ENCODE measurements at regions not wholly inside any gene's neighbourhood (a gene's known extent, or its start where the extent isn't known, plus 50 kb on each side); places are given as distances from the start of the nearest gene placed in this dataset.

- no peak for TF ChIP-seq SIX5 (IDR thresholded peaks at IDR 0.05; ENCODE audit: low read depth, low read length)
Measured at GRCh38 chr4:16334601-16335000, 108.3 kb upstream of the TAPT1 start (continued).

GRCh38 chr4:16329797-16330134 is 103.5 kb upstream of the TAPT1 start:
- ChIA-PET CTCF (ENCODE audit: partially characterized antibody) (interaction anchor here (0.6 to 0.8 kb wide), 2 partner anchors 14 to 20 kb away, joined by 3 to 4 read pairs; no protein-coding TSS in a partner anchor), POLR2A (ENCODE audit: partially characterized antibody) (no interaction called here)
- Histone ChIP-seq H4K20me1 (replicated peaks in 1 of 2; ENCODE audit: control insufficient read depth in 1 of 2, insufficient read depth in 2 of 2, low read length in 2 of 2) (no peaks in the 10 kb centered on the region), H3K79me2 (ENCODE audit: control insufficient read depth in 1 of 2, insufficient read depth in 2 of 2, low read length in 2 of 2) (no peaks in the 10 kb centered on the region), H3K27ac (ENCODE audit: low read depth, low read length) (no peak overlapping the region), H2BK120ac (replicated peaks; ENCODE audit: low read depth, low read length) (no peak overlapping the region), H3K9me3 (ENCODE audit: insufficient read depth in 2 of 2, low read depth in 1 of 2, low read length in 1 of 2) (no peaks in the 10 kb centered on the region), H3K56ac (replicated peaks; ENCODE audit: insufficient read length, low read depth, low read length) (no peak overlapping the region), H2AK5ac (ENCODE audit: low read depth, low read length) (no peak overlapping the region), H2AFZ (ENCODE audit: low read length) (no peak overlapping the region), H3K4me1 (replicated peaks in 1 of 4; ENCODE audit: control insufficient read depth in 3 of 4, insufficient read depth in 4 of 4, low read length in 3 of 4) (0 out of 7 replicates have a peak, but pooled peaks cover 0 to 2% (median 0%) of the 10 kb centered on the region in 4 experiments), H4K8ac (ENCODE audit: extremely low read depth, insufficient read depth, low read length) (no peak overlapping the region), H3K4me2 (ENCODE audit: insufficient read depth in 1 of 2, low read depth in 2 of 2, low read length in 2 of 2) (no peak overlapping the region), H3K27me3 (replicated peaks in 1 of 4; ENCODE audit: control insufficient read depth in 3 of 4, extremely low read depth in 1 of 4, insufficient read depth in 3 of 4, low read length in 3 of 4) (no peaks in the 10 kb centered on the region), H2BK5ac (ENCODE audit: low read depth, low read length) (no peak overlapping the region), H3K79me1 (ENCODE audit: low read depth, low read length) (no peaks in the 10 kb centered on the region), H3K23me2 (ENCODE audit: low read depth, low read length) (no peaks in the 10 kb centered on the region; the same call in 1 of the 2 replicates), H2BK20ac (ENCODE audit: low read length) (no peak overlapping the region), H2BK15ac (ENCODE audit: low read length) (no peak overlapping the region), H4K91ac (replicated peaks; ENCODE audit: insufficient read length, low read length) (no peak overlapping the region), H3K18ac (ENCODE audit: extremely low read depth, low read length) (no peak overlapping the region), H2BK12ac (ENCODE audit: low read depth, low read length) (no peak overlapping the region), H3K23ac (ENCODE audit: insufficient read length) (no peak overlapping the region), H3K4me3 (ENCODE audit: extremely low read depth in 1 of 4, insufficient read depth in 2 of 4, low read depth in 3 of 4, low read length in 4 of 4) (no peak overlapping the region), H3K4ac (replicated peaks; ENCODE audit: insufficient read length, low read depth, low read length) (no peak overlapping the region), H4K5ac (ENCODE audit: insufficient read length, low read depth, low read length) (no peak overlapping the region), H3K14ac (ENCODE audit: insufficient read length) (no peak overlapping the region), H3K9ac (replicated peaks in 1 of 4; ENCODE audit: extremely low read depth in 1 of 4, low read depth in 3 of 4, low read length in 3 of 4) (no peak overlapping the region), H3K36me3 (ENCODE audit: control insufficient read depth in 2 of 4, insufficient read depth in 4 of 4, low read length in 3 of 4) (no peaks in the 10 kb centered on the region)
- DNase-seq (ENCODE audit: low read depth in 1 of 2, low spot score in 2 of 2) (no peak), FAIRE-seq (no peak)
- 88% methylated on average over 1 of the region's 1 CpG; no CpG with 5 or more reads in 1 of the 2 experiments for WGBS, 2 experiments (ENCODE audit: extremely low coverage in 1 of 2, insufficient coverage in 1 of 2, insufficient read length in 1 of 2, insufficient replicate concordance in 2 of 2, low coverage in 1 of 2, low lambda C conversion rate in 2 of 2, missing lambda C conversion rate in 1 of 2)
- TF ChIP-seq POLR2A (IDR thresholded peaks at IDR 0.05; ENCODE audit: control extremely low read depth in 1 of 2, low read depth in 2 of 2, low read length in 2 of 2) (no peak), HDAC2 (IDR thresholded peaks at IDR 0.05; ENCODE audit: borderline replicate concordance in 1 of 2, low read depth in 2 of 2, low read length in 2 of 2) (no peak), MAFK (IDR thresholded peaks at IDR 0.05; ENCODE audit: low read depth, low read length) (0 out of 2 replicates have a peak, but pooled peaks have one; percentile 33), CREB1 (IDR thresholded peaks at IDR 0.05) (no peak)
